K562 (cell line): ENCODE measurements at regions not wholly inside any gene's neighbourhood (a gene's known extent, or its start where the extent isn't known, plus 50 kb on each side); places are given as distances from the start of the nearest gene placed in this dataset.
A peak's percentile ranks its signal among the peaks of the same experiment; 100 is the strongest.

Experiments used
- ATF3 ChIP-seq, 2 experiments: fragments of 450-650 bp in 1 of 2; sonication (generic) in 1 of 2; formaldehyde crosslinking in 1 of 2; IDR thresholded peaks in 1 of 2; conservative IDR thresholded peaks in 1 of 2; 2 replicates each; pipeline versions ENCODE4 v1.6.1 to v1.8.1; 2016 to 2023; ENCODE audit warnings: mild to moderate bottlenecking in 2 of 2, moderate library complexity in 2 of 2, inconsistent platforms in 1 of 2, missing genetic modification reagents in 1 of 2
- ATF7 ChIP-seq: fragments of 450-650 bp; IDR thresholded peaks from 2 replicates; pipeline ENCODE4 v1.7.1; 2014; ENCODE audit warnings: mild to moderate bottlenecking, moderate library complexity
- BACH1 ChIP-seq: fragments of 200-800 bp; sonication (Bioruptor generic); IDR thresholded peaks from 2 replicates; pipeline ENCODE4 v1.6.1; 2016; ENCODE audit warnings: missing genetic modification characterization, missing compliant biosample characterization
- ELF1 ChIP-seq: fragments of 200-800 bp; sonication (Bioruptor generic); IDR thresholded peaks from 2 replicates; pipeline ENCODE4 v1.6.1; 2016; ENCODE audit warnings: missing genetic modification characterization, missing compliant biosample characterization
- FIP1L1 ChIP-seq: fragments of 200-400 bp; formaldehyde crosslinking; IDR thresholded peaks from 2 replicates; pipeline ENCODE4 v1.6.1; 2018; ENCODE audit warnings: mild to moderate bottlenecking, low read depth, low read length; ENCODE audit not compliant: poor library complexity, severe bottlenecking
- JUN ChIP-seq, 2 experiments: sonication (generic) in 1 of 2; formaldehyde crosslinking in 1 of 2; IDR thresholded peaks; 2 replicates each; pipeline versions ENCODE4 v1.6.1 to v1.8.0; 2012 to 2022; ENCODE audit warnings: borderline replicate concordance in 2 of 2, mild to moderate bottlenecking in 2 of 2, improper control_type of control experiment in 1 of 2, low read depth in 1 of 2, low read length in 1 of 2, missing genetic modification reagents in 1 of 2
- PML ChIP-seq: IDR thresholded peaks from 2 replicates; pipeline ENCODE4 v1.6.1; 2012; ENCODE audit warnings: low read length, inconsistent platforms
- PTBP1 ChIP-seq: fragments of 200-400 bp; formaldehyde crosslinking; IDR thresholded peaks from 2 replicates; pipeline ENCODE4 v1.6.1; 2017; ENCODE audit warnings: low read depth, low read length
- RBM14 ChIP-seq: fragments of 200-400 bp; formaldehyde crosslinking; IDR thresholded peaks from 2 replicates; pipeline ENCODE4 v1.6.1; 2018; ENCODE audit warnings: low read depth, mild to moderate bottlenecking, low read length, moderate library complexity, borderline replicate concordance; ENCODE audit not compliant: insufficient read depth
- SMARCA5 ChIP-seq: fragments of 450-650 bp; IDR thresholded peaks from 2 replicates; pipeline ENCODE4 v1.6.1; 2016
- SMARCC2 ChIP-seq: fragments of 450-650 bp; IDR thresholded peaks from 2 replicates; pipeline ENCODE4 v1.6.1; 2017; ENCODE audit warnings: antibody characterized with exemption, moderate library complexity, mild to moderate bottlenecking, low read depth
- SOX6 ChIP-seq: fragments of 450-650 bp; IDR thresholded peaks from 2 replicates; pipeline ENCODE4 v1.6.1; 2014; ENCODE audit warnings: mild to moderate bottlenecking
- STAT5A ChIP-seq: IDR thresholded peaks from 2 replicates; pipeline ENCODE4 v1.6.1; 2012; ENCODE audit warnings: low read length, inconsistent platforms, borderline replicate concordance
- TFE3 ChIP-seq: fragments of 450-650 bp; formaldehyde crosslinking; IDR thresholded peaks from 2 replicates; pipeline ENCODE4 v1.4.0; 2020; ENCODE audit warnings: mild to moderate bottlenecking, mixed read lengths
- ZBTB17 ChIP-seq: fragments of 450-650 bp; formaldehyde crosslinking; IDR thresholded peaks from 2 replicates; pipeline ENCODE4 v1.4.0; 2020; ENCODE audit warnings: mild to moderate bottlenecking
- ZNF384 ChIP-seq: IDR thresholded peaks from 2 replicates; pipeline ENCODE4 v1.6.1; 2012; ENCODE audit warnings: low read depth, low read length, improper control_type of control experiment
- ZNF449 ChIP-seq: fragments of 250-450 bp; sonication (Bioruptor Pico); IDR thresholded peaks from 2 replicates; pipeline ENCODE4 v1.8.0; 2022; ENCODE audit warnings: moderate library complexity, mild to moderate bottlenecking, inconsistent platforms
- ZNF644 ChIP-seq: fragments of 200-800 bp; sonication (Bioruptor generic); IDR thresholded peaks from 2 replicates; pipeline ENCODE4 v1.6.1; 2016; ENCODE audit warnings: low read depth, missing genetic modification characterization, missing compliant biosample characterization
- ZNF766 ChIP-seq: fragments of 200-800 bp; sonication (Bioruptor generic); conservative IDR thresholded peaks from 2 replicates; pipeline ENCODE4 v1.6.1; 2016; ENCODE audit warnings: missing genetic modification characterization, missing compliant biosample characterization
- TF ChIP-seq, protein P1 (sequence below): sonication (generic); formaldehyde crosslinking; IDR thresholded peaks from 2 replicates; pipeline ENCODE4 v1.8.0; 2022; ENCODE audit warnings: mild to moderate bottlenecking, missing genetic modification reagents
- TF ChIP-seq, protein P2 (sequence below): fragments of 450-650 bp; IDR thresholded peaks from 2 replicates; pipeline ENCODE4 v1.6.1; 2016; ENCODE audit warnings: low read depth, mild to moderate bottlenecking, moderate library complexity

- TF ChIP-seq TFE3 (CRISPR knock-in tag) (peak; percentile 23; the same call in 1 of the 2 replicates), SMARCC2 (peak; percentile 99), PTBP1 (peak; percentile 59; the same call in 1 of the 2 replicates), ATF3 (IDR thresholded peaks at IDR 0.05) (peak; percentile 99), ATF3 (CRISPR knock-in tag; conservative IDR thresholded peaks at IDR 0.05) (peak; percentile 98), ELF1 (tag) (peak; percentile 81), ZNF766 (CRISPR knock-in tag) (peak; percentile 71), JUN (IDR thresholded peaks at IDR 0.05; ENCODE audit: borderline replicate concordance, low read depth, low read length) (peak; percentile 95), JUN (CRISPR knock-in tag; IDR thresholded peaks at IDR 0.05; ENCODE audit: borderline replicate concordance) (peak; percentile 93; the same call in 1 of the 2 replicates), FIP1L1 (no peak), PML (peak; percentile 98), ZNF644 (tag) (0 out of 2 replicates have a peak, but pooled peaks have one; percentile 83), RBM14 (no peak), BACH1 (peak; percentile 86), ZNF449 (CRISPR knock-in tag) (no peak; the same call in 1 of the 2 replicates), SMARCA5 (peak; percentile 27; the same call in 1 of the 2 replicates), STAT5A (peak; percentile 99), ZNF384 (peak; percentile 25; the same call in 1 of the 2 replicates), ZBTB17 (peak; percentile 57; the same call in 1 of the 2 replicates), SOX6 (peak; percentile 96), ATF7 (peak; percentile 96)
- TF ChIP-seq, protein P1, sequence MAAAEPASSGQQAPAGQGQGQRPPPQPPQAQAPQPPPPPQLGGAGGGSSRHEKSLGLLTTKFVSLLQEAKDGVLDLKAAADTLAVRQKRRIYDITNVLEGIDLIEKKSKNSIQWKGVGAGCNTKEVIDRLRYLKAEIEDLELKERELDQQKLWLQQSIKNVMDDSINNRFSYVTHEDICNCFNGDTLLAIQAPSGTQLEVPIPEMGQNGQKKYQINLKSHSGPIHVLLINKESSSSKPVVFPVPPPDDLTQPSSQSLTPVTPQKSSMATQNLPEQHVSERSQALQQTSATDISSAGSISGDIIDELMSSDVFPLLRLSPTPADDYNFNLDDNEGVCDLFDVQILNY (CRISPR knock-in tag), result peak; percentile 96
- TF ChIP-seq, protein P2, sequence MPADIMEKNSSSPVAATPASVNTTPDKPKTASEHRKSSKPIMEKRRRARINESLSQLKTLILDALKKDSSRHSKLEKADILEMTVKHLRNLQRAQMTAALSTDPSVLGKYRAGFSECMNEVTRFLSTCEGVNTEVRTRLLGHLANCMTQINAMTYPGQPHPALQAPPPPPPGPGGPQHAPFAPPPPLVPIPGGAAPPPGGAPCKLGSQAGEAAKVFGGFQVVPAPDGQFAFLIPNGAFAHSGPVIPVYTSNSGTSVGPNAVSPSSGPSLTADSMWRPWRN, result peak; percentile 99
These were observed 57.0 kb upstream of the NR2F2 start (continued) for GRCh38 chr15:96273317-96274086.
